Central memory CD8-positive, alpha-beta T cell (primary cell): ENCODE measurements at regions not wholly inside any gene's neighbourhood (a gene's known extent, or its start where the extent isn't known, plus 50 kb on each side); places are given as distances from the start of the nearest gene placed in this dataset.

Experiments used
- ATAC-seq: fragments of 150-1000 bp; cut with Tn5 transposase; replicated peaks from 2 replicates; pipeline ENCODE4 v1.10.0; 2022; ENCODE audit warnings: mild to moderate bottlenecking, moderate FRiP score, moderate number of reproducible peaks; ENCODE audit not compliant: poor library complexity, severe bottlenecking; ENCODE audit errors: extremely low read depth
- DNase-seq, 2 donors: peaks; one replicate each; pipeline ENCODE4 v3.0.0; 2021; ENCODE audit warnings: low spot score in 2 of 2
- H3K27ac Mint-ChIP-seq: one replicate; pipeline ENCODE4 v1.8.0; 2022; ENCODE audit warnings: low read depth, mild to moderate bottlenecking, moderate library complexity, mixed read lengths
- H3K27me3 Mint-ChIP-seq: one replicate; pipeline ENCODE4 v1.8.0; 2022; ENCODE audit warnings: mixed read lengths
- H3K36me3 Mint-ChIP-seq: one replicate; pipeline ENCODE4 v1.8.0; 2022; ENCODE audit warnings: mild to moderate bottlenecking, moderate library complexity, mixed read lengths; ENCODE audit not compliant: insufficient read depth
- H3K4me1 Mint-ChIP-seq: one replicate; pipeline ENCODE4 v1.8.0; 2022; ENCODE audit warnings: mixed read lengths
- H3K4me3 Mint-ChIP-seq: one replicate; pipeline ENCODE4 v1.8.0; 2022; ENCODE audit warnings: mild to moderate bottlenecking, moderate library complexity, mixed read lengths
- H3K9me3 Mint-ChIP-seq: one replicate; pipeline ENCODE4 v1.8.0; 2022; ENCODE audit warnings: mixed read lengths

GRCh38 chr6:43880236-43881137, 110.5 kb downstream of the VEGFA start:
- Mint-ChIP-seq H3K27ac (no peak overlapping the region), H3K27me3 (no peaks in the 10 kb centered on the region), H3K36me3 (peaks cover 2% of the 10 kb centered on the region), H3K4me3 (no peak overlapping the region), H3K4me1 (no peaks in the 10 kb centered on the region), H3K9me3 (peaks cover 6% of the 10 kb centered on the region)
- ATAC-seq (no peak), DNase-seq (no peak)

GRCh38 chr6:43879722-43880121, 109.7 kb downstream of the VEGFA start:
- DNase-seq (no peak), ATAC-seq (no peak)
- H3K36me3 Mint-ChIP-seq: peaks cover 2% of the 10 kb centered on the region
- no peaks in the 10 kb centered on the region for H3K4me1 Mint-ChIP-seq
- peaks cover 6% of the 10 kb centered on the region for H3K9me3 Mint-ChIP-seq
- no peak overlapping the region for H3K27ac Mint-ChIP-seq
- no peak overlapping the region for H3K4me3 Mint-ChIP-seq
- no peaks in the 10 kb centered on the region for H3K27me3 Mint-ChIP-seq

GRCh38 chr6:43878823-43879495, 108.9 kb downstream of the VEGFA start:
- no peak for DNase-seq
- Mint-ChIP-seq H3K4me3 (no peak overlapping the region), H3K36me3 (peaks cover 2% of the 10 kb centered on the region), H3K27me3 (no peaks in the 10 kb centered on the region), H3K27ac (no peak overlapping the region), H3K4me1 (no peaks in the 10 kb centered on the region), H3K9me3 (peaks cover 6% of the 10 kb centered on the region)
- ATAC-seq: no peak

GRCh38 chr6:43878127-43878634, 108.2 kb downstream of the VEGFA start:
- DNase-seq (no peak), ATAC-seq (no peak)
- H3K36me3 Mint-ChIP-seq: peaks cover 2% of the 10 kb centered on the region
- H3K27me3 Mint-ChIP-seq: no peaks in the 10 kb centered on the region
- no peaks in the 10 kb centered on the region for H3K4me1 Mint-ChIP-seq
- no peak overlapping the region for H3K4me3 Mint-ChIP-seq
- H3K9me3 Mint-ChIP-seq: no peaks in the 10 kb centered on the region
- no peak overlapping the region for H3K27ac Mint-ChIP-seq

GRCh38 chr6:43877463-43878126, 107.6 kb downstream of the VEGFA start:
- Mint-ChIP-seq H3K27ac (no peak overlapping the region), H3K9me3 (no peaks in the 10 kb centered on the region), H3K36me3 (peaks cover 2% of the 10 kb centered on the region), H3K4me3 (no peak overlapping the region), H3K4me1 (no peaks in the 10 kb centered on the region), H3K27me3 (no peaks in the 10 kb centered on the region)
- ATAC-seq (no peak), DNase-seq (no peak)

- no peak overlapping the region for H3K4me3 Mint-ChIP-seq
- no peaks in the 10 kb centered on the region for H3K4me1 Mint-ChIP-seq
- H3K9me3 Mint-ChIP-seq: no peaks in the 10 kb centered on the region
- H3K36me3 Mint-ChIP-seq: peaks cover 2% of the 10 kb centered on the region
- DNase-seq (no peak), ATAC-seq (no peak)
- no peaks in the 10 kb centered on the region for H3K27me3 Mint-ChIP-seq
- no peak overlapping the region for H3K27ac Mint-ChIP-seq
Measured at GRCh38 chr6:43877036-43877435, 107.0 kb downstream of the VEGFA start.

- peaks cover 2% of the 10 kb centered on the region for H3K36me3 Mint-ChIP-seq
- no peak overlapping the region for H3K4me3 Mint-ChIP-seq
- DNase-seq: no peak
- no peaks in the 10 kb centered on the region for H3K27me3 Mint-ChIP-seq
- no peaks in the 10 kb centered on the region for H3K9me3 Mint-ChIP-seq
- no peaks in the 10 kb centered on the region for H3K4me1 Mint-ChIP-seq
- H3K27ac Mint-ChIP-seq: no peak overlapping the region
- ATAC-seq: no peak
Measured at GRCh38 chr6:43876602-43877001, 106.6 kb downstream of the VEGFA start.

GRCh38 chr6:43875849-43876572, 106.0 kb downstream of the VEGFA start:
- ATAC-seq (no peak), DNase-seq (no peak)
- Mint-ChIP-seq H3K4me3 (no peak overlapping the region), H3K9me3 (no peaks in the 10 kb centered on the region), H3K27ac (no peak overlapping the region), H3K36me3 (no peaks in the 10 kb centered on the region), H3K27me3 (no peaks in the 10 kb centered on the region), H3K4me1 (no peaks in the 10 kb centered on the region)

GRCh38 chr6:43874814-43875590, 105.0 kb downstream of the VEGFA start:
- Mint-ChIP-seq H3K4me1 (no peaks in the 10 kb centered on the region), H3K27me3 (no peaks in the 10 kb centered on the region), H3K9me3 (no peaks in the 10 kb centered on the region), H3K27ac (no peak overlapping the region), H3K4me3 (no peak overlapping the region), H3K36me3 (no peaks in the 10 kb centered on the region)
- DNase-seq (no peak), ATAC-seq (no peak)

GRCh38 chr6:43873806-43874714, 104.0 kb downstream of the VEGFA start:
- ATAC-seq (no peak), DNase-seq (no peak)
- Mint-ChIP-seq H3K9me3 (no peaks in the 10 kb centered on the region), H3K27me3 (peaks cover 2% of the 10 kb centered on the region), H3K27ac (no peak overlapping the region), H3K36me3 (no peaks in the 10 kb centered on the region), H3K4me1 (no peaks in the 10 kb centered on the region), H3K4me3 (no peak overlapping the region)

GRCh38 chr6:43871933-43872332, 101.9 kb downstream of the VEGFA start:
- no peak for DNase-seq

More at GRCh38 chr6:43871933-43872332, 101.9 kb downstream of the VEGFA start:
- Mint-ChIP-seq H3K4me1 (no peaks in the 10 kb centered on the region), H3K4me3 (no peak overlapping the region), H3K27ac (no peak overlapping the region), H3K27me3 (peaks cover 10% of the 10 kb centered on the region), H3K36me3 (peaks cover 2% of the 10 kb centered on the region), H3K9me3 (no peaks in the 10 kb centered on the region)
- ATAC-seq: no peak
